ENCODE measurements at regions not wholly inside any gene's neighbourhood (a gene's known extent, or its start where the extent isn't known, plus 50 kb on each side); places are given as distances from the start of the nearest gene placed in this dataset.
"Not testable (repeated sequence)": the region's sequence is repeated elsewhere in the genome, so short reads cannot be mapped to it uniquely, and the experiment has no call there.

DNA sequence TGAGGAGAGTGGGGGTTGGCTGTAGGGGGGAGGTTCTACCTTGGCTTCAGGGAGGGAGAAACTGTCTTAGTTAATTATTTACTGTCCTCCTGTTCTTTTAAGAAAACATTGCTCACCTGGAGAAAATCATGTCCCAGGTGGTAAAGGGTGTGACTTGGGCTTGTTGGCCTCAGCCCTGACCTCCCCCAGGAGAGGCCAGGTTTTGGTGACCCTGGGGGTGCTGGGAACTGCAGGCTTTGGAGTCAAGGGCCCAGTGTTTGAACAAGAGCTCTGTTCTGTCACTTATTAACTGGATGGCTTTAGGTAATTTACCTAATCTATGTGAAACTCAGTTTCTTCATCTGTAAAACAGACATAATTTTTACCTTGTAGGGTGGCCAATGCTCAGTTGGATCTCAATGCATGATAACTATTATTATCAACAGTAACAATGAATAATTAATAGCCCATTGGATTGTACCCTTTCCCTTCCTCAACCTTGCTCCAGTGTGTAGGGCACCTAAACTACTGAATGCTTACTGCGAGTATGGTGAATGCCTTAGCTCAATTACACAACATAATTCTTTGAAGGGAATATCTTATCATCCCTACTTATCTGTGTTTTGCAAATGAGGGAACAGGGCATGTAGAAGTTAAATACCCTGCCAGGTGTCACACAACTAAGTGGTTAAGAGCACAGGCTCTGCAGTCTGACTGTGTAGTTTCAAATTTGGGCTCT, 959.4 kb upstream of the DEFB115 start:
- DNase-seq = not testable (repeated sequence)

DNA sequence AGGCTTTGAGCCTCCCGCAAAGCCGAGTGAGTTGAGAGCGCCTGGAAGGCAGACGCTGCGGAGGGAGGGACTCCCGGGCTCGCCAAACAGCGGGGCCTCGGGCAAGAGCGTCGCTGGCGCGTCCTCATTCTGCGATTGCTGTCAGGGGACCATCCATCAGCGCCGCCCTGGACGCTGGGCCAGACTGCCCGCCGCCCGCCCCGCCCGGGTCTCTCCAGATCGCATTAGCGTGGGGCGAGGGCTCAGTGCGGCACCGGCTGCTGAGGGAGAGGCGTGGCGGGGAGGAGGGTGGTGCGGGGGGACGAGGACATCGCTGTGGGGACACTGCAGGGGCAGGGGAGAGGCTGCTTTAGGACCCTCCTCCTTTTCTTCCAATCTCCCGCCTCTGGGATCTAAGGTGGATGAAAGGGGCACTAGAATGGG, 957.2 kb upstream of the DEFB115 start:
- DNase-seq = not testable (repeated sequence)

DNA sequence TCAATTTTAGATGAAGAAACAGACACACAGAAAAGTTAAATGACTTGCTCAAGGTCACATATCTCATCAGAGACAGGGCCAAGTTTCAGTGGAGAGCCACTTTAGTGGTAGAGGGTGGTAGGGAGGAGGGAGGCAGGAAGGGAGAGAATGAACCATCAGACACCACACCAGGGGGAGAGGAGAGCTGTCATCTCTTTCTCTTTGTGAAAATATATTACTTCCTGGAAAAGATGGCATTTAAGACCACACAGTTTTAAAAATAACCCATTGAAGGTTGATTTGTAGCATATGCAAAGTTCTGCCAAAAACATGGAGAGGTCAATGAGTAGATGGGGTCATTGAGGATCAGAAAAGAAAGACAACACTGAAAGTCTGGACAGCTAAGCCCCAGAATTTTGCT, 954.7 kb upstream of the DEFB115 start:
- not testable (repeated sequence) for DNase-seq

DNA sequence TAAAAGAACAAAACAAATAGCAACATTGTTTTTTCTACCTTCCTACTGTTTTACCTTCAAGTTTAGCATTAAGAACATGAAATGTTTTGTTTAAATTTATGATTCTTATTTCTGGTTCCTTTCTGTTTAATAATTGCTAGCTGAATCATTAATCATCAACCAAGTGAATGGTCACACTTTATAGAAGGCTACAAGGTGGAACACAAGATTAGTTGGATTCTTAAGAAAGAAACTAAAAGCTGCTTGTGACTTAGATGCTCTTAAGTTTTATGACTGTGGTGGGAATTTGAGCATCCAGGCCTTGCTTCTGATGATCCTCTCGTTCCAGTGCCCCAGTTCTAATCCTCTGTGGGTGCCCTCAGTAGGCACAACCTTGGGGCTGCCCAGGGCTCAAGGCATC, 947.5 kb upstream of the DEFB115 start:
- DNase-seq = not testable (repeated sequence)

DNA sequence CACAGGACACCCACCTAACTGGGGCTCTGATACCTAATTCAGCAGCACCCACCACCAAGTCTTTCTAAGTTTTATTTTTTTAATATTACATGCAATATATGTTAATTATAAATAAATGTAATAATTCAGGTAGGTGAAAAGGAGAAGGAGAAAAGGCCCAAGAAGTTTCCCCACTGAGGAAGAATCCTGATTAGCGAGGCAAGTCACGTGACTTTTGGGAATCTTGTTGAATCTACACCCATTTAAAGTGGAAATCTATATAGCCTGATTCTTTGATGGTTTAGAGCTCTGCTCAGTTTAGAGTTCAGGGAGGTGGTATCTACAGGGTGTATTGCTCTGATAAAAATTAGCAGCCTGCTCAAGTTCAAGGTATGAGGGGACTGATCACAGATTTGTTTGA, 947.1 kb upstream of the DEFB115 start:
- DNase-seq = not testable (repeated sequence)

DNA sequence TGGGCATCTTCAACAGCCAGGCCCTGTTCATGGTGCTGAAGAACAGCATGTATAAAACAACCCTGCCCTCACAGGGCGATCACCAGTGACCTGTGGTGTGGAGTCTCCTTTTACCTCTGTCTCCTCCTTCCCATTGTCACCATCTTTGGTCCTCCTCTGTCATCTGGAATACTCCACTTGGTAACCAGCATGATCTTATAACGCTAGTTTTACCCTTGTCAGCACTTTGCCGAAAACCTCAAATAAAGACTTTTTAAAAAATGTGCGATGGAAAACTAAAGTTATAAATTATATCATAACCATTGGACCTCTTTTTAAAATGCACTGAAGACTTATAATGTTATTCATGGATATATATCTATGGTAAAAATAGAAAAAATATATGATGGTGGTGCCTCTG, 945.2 kb upstream of the DEFB115 start:
- DNase-seq = not testable (repeated sequence)

DNA sequence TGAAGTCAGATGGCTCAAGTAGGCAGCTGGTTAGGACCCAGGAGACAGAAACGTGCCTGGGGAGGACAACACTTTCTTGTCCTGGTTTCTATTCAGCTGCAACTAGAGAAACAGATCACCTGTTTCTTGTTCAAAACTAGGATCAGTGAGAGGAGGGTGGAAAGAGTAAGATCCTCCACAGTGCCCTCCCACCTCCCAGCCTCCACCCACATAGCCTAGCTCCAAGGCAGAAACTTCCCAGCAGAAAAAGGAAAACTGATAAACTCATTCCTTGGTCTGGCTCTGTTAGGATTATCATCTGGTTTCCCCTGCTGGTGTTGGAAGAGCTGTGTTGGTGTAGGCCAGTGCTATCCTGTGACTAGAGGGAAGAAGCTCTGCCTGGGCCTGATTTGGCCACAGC, 943.8 kb upstream of the DEFB115 start:
- not testable (repeated sequence) for DNase-seq

DNA sequence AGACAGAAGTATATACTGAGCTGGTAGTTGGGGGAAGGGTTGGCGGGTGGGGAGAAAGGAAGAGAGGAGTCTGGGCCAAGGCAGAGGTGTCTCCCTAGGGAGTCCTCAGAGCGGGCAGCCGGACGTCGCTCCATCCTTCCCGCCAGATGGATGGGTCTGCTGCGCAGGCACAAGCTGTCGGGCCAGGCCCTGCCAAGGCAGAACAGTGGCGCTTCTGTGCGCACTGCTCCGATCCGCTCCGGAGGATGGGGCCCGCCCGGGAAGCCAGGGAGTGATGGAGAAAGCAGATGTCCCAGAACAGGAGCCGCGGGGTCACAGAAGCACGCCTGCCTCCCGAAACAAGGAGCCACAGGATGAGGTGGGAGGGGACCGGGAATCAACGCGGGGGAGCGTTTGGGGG, 941.4 kb upstream of the DEFB115 start:
- not testable (repeated sequence) for DNase-seq

DNA sequence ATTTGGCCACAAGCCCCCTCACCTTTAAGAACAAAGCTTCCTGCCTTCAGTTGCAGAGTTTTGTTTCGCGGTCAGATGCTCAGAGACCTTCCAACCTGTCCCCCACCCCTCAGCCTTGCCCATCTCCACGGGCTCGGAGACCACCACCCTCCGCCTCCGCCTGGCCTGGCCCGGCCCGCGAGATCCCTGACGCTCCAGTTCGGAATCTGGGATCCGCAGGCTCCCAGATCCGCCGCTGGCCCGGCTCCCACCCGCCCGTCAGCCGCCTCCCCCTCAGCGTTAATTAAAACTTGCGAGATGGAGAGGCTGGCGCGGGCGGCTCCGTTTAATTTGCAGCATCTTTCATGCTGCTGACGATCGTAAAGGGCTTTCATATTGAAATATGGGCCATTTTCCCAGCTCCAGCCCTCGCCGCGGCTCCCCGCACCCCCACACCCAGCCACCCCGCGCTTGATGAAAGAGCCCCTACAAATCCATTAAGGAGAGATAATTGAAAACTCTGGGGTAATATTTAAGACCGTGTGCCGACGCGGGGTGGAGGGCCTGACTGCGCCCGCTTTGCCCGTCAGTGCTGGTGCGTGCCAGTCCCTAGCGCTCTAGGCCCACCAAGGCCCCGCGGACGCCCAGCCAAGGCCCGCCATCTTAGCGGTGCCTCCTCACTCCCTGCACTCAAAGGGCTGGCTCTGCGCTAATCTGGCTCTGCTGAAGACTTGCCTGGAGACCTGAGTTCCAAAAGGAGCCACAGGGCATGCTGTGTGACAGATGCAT, 940.7 kb upstream of the DEFB115 start:
- DNase-seq = not testable (repeated sequence)

DNA sequence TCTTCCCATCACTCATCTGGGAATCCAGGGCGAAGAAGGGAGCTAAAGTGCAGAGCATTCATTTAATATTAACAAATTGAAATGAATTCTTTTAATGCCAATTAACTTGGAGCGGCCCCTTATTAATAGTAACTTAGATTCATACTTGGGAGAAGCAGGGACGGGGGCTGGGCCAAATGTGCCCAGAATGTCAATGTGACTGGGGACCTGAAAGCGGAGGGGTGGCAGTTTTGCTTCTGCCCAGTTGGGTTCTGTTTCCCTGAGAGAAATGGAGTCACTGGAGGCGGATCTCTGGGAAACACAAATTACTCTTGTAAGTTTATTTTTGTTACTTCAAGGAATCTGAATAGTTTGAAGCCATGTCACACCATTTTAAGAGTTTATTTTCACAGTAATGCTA, 923.7 kb upstream of the DEFB115 start:
- DNase-seq = not testable (repeated sequence)

DNA sequence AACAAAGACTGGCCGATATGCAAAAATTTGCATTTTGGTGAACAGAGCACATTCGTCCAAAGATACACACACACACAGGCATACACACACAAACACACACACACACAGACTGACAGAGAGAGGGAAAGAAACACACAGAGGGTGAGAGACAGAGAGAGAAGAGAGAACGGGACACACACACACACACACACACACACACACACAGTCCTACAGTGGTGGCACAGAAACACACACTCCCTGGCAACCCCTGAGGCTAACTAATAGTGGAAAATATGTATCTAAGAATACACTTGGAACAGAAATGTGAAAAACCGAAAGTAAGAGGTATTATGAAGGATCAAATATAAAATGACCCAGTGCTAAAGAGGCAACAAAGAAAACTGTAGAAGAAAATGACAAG, 919.9 kb upstream of the DEFB115 start:
- not testable (repeated sequence) for DNase-seq

DNA sequence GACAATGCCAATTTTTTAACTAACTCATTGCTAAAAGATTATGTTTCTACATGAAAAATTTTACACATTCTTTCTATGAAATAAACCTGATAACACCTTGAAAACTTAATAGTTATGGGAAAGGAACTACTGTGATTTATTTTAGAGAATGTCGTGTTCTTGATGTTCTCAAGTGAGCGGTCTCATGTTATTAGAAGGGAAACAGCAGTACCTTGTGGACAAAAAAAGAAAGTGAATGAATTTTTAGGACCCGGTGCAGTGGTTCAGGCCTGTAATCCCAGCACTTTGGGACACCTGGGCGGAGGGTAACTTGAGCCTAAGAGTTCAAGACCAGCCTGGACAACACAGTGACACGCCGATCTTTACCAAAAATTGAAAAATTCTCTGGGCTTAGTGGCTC, 908.5 kb upstream of the DEFB115 start:
- DNase-seq = not testable (repeated sequence)

DNA sequence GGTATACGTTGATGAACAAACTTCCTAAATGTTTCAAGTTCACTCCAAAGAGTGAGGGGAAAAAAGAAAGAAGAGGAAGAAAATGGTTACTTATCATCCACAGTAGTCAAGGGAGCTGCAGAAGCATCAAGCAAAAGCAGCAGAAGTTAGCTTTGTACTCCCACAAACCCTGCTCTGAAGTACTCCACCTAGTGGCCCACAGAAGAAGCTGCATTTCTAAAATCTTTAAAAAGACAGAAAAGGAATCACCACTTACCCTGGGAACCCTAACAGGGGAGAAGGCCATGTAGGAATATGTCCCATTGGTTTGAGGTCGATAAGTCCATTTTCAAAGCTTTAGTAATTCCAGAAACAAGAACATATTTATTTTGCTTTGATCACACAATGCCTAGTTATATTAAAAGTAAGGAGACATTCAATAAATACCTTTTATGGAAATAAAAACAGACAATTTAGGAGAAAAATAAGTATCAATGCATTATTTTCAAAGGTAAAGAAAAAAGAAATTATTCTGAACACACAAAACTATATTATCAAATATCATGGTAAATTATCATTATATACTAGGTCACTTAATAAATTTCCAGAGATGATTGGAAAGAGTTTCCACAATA, 900.5 kb upstream of the DEFB115 start:
- DNase-seq = not testable (repeated sequence)

DNA sequence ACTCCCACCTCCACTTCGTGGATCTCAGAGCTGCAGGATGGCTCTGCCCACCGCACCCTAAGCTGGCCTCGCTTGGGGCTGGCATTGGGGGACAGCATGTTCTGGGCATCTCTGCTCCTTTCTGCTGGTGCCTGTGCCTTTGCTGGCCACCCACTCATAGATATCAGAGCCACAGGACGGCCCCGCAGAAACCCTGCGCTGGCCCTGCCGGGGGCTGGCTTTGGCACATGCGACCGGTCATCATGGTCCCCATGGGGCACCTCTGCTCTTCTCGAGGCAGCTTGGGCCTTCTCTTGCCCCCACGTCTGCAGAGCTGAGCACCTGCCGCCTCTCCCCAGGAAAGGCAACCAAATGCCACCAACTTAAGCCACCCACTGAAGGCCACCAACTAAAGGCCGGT, 895.7 kb upstream of the DEFB115 start:
- not testable (repeated sequence) for DNase-seq

DNA sequence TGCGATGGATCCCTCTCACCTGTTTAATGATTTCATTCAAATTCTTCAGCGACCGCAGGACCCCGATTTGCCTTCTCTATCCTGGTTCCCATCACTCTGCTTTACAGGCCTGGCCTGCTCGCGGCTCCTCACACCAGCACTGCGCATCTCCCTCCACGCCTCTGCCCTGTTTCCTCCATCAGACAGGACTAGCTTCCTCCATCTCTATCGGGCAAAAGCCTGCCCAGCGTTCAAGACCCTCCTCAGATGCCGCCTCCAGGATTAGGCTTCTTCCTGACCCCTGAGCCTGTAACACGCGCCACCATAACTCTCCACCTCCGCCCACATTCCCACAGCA, 881.1 kb upstream of the DEFB115 start:
- not testable (repeated sequence) for DNase-seq

DNA sequence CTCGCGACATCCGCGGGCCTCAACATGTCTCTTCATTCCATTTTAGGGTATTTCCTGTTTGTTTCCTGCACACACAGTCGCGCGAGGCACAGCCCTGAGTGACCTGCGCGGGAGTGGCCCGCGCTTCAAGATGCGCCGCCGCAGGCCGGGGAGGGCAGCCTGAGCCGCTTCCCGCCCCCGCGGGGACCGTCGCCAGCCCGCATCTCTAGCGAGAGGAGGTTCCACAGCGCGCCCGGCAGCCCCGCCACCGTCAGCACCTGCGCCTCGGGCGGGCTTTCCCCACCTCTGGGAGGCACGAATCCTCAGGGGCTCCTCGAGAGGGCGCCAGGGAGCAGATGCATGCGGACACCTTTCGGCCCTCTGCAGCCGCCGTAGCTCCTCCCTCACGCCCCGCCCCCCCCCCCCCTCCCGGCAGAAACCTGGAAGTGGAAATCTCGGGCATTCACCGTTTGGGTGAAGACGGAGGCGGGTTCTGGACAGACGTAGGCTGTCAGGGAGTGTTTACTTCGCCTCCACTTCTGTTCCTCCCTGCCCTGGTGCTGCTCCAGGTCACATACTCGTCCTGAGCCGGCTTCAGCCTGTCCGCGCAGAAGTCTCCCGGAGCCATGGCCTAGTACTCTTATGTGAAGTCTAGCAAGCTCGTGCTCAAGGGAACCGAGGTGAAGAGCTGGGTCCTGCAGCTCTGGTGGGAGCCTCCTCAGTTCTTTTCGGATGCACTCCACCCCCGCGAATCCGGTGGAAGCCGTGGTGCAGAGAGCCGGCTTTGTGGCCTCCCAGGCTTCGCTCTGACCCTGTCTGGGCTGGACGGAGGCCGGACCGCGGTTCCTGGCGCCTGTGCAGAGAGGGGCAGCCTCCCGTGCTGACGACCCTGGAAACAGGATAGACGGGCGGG, 880.5 kb upstream of the DEFB115 start:
- DNase-seq = peak; percentile 85

DNA sequence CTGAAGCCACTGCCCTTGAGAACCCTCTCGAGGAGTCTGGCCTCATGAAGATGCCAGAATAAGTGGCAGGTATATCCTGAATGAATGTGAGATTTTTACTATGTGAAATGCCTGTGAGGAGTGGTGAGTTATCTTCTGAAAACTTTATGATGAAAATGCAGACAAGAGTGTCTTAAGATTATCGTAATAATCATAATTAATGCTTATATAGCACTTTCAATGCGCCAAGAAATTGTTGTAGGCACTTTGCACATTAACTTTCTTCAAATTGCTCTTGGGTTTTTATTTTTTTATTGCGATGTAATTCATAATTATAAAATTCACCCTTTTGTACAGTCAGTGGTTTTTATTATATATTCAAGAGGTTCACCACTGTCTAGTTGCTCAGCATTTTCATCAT, 879.1 kb upstream of the DEFB115 start:
- not testable (repeated sequence) for DNase-seq

DNA sequence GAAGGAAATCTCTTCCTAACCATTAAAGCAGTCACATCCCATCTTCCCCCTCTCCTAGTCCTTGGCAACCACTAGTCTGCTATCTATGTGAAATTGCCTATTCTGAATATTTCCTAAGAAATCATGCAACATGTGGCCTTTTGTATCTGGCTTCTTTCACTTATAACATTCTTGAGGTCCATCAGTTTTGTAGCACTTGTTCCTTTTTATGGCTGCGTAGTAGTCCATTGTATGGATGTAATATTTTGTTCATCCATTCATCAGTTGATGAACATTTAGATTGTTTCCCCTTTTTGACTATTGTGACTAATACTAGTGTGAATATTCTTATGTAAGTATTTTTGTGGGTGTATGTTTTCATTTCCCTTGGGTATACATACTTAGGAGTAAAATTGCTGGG, 878.7 kb upstream of the DEFB115 start:
- DNase-seq = not testable (repeated sequence)

DNA sequence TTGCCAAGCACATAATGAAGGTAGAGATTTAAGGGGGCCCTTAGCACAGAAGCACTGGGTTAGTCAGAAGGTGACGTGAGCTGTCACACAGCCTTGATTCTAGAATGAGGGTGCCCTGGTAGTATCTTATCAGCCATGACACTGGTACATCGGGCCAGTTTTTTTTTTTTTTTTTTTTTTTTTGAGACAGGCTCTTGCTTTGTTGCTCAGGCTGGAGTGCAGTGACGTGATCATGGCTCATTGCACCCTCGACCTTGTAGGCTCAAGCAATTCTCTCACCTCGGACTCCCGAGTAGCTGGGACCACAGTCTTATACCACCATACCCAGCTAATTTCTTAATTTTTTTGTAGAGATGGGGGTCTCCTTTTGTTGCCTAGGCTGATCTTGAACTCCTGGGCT, 872.6 kb upstream of the DEFB115 start:
- DNase-seq = not testable (repeated sequence)

DNA sequence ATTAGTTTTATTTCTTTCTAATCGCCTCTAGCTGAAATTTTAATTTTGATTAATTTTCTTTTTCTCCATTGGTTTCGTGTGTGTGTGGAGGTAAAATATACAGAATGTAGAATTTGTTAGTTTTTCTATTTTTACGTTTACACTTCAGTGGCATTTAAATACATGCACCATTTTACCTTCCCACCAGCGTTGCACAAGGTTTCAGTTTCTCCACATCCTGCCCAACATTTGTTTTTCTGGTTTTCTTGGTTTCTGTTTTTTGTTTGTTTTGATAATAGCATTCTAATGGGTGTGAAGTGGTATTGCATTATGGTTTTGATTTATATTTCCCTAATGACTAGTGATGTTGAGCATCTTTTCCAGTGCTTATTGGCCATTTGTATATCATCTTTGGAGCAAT, 871.4 kb upstream of the DEFB115 start:
- not testable (repeated sequence) for DNase-seq

DNA sequence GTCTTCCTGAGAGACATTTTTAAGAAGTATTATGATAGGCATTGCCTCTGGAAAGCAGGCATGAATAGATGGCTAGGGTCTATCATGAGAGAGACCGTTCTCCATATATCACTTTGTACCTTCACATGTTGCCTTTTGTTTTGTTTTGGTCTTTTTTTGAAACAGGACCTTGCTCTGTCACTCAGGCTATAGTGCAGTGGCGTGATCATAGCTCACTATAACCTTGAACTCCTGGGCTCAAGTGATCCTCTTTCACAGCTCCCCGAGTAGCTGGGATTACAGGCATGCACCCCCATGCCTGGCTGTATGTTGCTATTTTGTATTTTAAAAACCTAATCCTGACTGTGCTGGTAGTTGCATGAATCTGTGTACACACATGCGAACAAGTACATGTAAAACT, 869.6 kb upstream of the DEFB115 start:
- DNase-seq = not testable (repeated sequence)

DNA sequence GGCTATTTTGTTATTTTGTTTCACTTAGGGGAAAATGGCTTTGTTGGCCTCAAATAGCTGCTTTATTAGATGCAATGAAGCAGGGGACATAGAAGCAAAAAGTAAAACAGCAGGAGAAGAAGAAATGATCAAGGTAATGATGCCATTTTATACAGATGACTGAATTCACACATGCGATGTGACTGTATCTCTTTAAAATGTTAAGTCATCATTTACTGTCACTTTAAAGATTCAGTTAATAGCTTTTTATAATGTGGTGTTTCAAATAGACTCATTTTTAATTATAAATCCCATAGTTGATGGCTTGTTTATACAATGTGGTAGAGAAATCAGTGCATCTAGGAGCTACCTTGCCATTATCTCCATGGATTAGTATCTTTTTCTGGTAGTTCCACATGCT, 863.9 kb upstream of the DEFB115 start:
- not testable (repeated sequence) for DNase-seq

DNA sequence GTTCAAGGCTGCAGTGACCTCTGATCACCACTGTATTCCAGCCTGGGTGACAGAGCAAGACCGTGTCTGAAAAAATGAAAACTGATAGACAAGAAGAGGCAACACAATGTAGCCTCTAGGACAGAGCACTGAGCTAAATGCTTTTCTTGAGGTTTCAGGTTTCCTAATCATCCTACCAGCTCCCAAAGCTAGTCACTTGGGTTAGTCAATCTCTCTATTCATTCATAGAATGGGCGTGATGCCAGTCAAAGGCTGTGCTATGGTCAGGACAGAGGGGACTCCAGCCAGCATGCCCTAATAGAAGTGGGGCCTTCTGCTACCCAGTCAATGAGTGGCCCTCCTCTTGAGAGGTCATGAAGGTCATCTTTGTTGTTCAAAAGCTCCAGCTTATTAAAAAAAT, 860.4 kb upstream of the DEFB115 start:
- DNase-seq = not testable (repeated sequence)

All from fibroblast of skin of scalp (primary cell).